BE2C (cell line): ENCODE measurements at regions not wholly inside any gene's neighbourhood (a gene's known extent, or its start where the extent isn't known, plus 50 kb on each side); places are given as distances from the start of the nearest gene placed in this dataset.

Experiments used
- DNase-seq: peaks from one replicate; pipeline ENCODE4 v3.0.0-alpha.2; 2020
- H3K27me3 ChIP-seq: fragments of 250-450 bp; sonication (Bioruptor Pico); 2 replicates; pipeline ENCODE4 v1.5.1; 2020; ENCODE audit warnings: mild to moderate bottlenecking
- H3K36me3 ChIP-seq: fragments of 250-450 bp; sonication (Bioruptor Pico); 2 replicates; pipeline ENCODE4 v1.5.1; 2020; ENCODE audit warnings: mild to moderate bottlenecking
- H3K4me1 ChIP-seq: fragments of 250-450 bp; sonication (Bioruptor Pico); 2 replicates; pipeline ENCODE4 v1.5.1; 2020
- H3K4me3 ChIP-seq: 2 replicates; pipeline ENCODE4 v1.5.1; 2011; ENCODE audit warnings: low read depth, low read length
- H3K9me3 ChIP-seq: fragments of 250-450 bp; sonication (Bioruptor Pico); 2 replicates; pipeline ENCODE4 v1.5.1; 2020
- TF ChIP-seq, protein P1 (sequence below): IDR thresholded peaks from 2 replicates; pipeline ENCODE4 v1.5.1; 2012; ENCODE audit warnings: mild to moderate bottlenecking, low read depth, low read length

DNA sequence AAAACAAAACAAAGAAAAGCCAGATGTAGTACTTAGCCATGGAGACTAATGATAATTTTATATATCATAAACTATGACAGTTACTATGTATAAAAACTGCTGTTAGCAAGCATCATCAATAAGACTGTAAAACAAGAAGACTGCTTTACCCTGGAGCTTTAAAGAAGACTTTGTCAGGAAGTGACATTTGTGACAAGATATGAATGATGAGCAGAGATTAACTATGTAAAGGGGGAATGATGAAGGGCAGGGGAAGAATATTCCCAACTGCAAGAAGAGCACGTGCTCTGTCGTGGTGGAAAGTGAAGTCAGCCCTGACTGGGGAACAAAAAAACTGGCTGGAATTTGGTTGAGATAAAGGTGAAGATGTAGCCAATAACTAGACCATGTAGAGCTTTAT lies 617.1 kb upstream of the AMOT start:
- DNase-seq, result no peak
- Histone ChIP-seq H3K4me1 (no peaks in the 10 kb centered on the region), H3K9me3 (no peaks in the 10 kb centered on the region), H3K36me3 (no peaks in the 10 kb centered on the region), H3K4me3 (no peak overlapping the region), H3K27me3 (no peaks in the 10 kb centered on the region)
- TF ChIP-seq, protein P1, sequence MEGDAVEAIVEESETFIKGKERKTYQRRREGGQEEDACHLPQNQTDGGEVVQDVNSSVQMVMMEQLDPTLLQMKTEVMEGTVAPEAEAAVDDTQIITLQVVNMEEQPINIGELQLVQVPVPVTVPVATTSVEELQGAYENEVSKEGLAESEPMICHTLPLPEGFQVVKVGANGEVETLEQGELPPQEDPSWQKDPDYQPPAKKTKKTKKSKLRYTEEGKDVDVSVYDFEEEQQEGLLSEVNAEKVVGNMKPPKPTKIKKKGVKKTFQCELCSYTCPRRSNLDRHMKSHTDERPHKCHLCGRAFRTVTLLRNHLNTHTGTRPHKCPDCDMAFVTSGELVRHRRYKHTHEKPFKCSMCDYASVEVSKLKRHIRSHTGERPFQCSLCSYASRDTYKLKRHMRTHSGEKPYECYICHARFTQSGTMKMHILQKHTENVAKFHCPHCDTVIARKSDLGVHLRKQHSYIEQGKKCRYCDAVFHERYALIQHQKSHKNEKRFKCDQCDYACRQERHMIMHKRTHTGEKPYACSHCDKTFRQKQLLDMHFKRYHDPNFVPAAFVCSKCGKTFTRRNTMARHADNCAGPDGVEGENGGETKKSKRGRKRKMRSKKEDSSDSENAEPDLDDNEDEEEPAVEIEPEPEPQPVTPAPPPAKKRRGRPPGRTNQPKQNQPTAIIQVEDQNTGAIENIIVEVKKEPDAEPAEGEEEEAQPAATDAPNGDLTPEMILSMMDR, result no peak

DNA sequence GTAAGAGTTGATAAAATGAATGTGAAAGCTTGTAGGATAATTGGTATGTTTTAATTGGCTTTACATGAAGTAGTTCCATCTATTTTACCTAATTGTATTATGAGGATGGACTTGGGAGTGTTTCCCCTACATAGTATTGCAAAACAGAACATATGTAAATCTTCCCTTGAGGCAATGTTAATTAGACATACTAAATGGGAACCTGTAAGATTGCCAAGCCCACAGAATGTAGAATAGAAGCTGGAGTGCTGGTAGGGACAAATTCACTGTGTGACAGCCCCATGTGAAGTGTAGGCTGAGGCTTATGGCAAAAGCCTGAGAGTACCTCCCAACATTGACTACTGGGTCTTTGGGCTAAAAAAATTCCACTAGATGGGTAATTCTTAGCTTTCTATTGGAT lies 615.0 kb upstream of the AMOT start:
- TF ChIP-seq, protein P1, result no peak
- no peak for DNase-seq
- no peaks in the 10 kb centered on the region for H3K36me3 ChIP-seq
- H3K27me3 ChIP-seq, result no peaks in the 10 kb centered on the region
- no peaks in the 10 kb centered on the region for H3K9me3 ChIP-seq
- no peak overlapping the region for H3K4me3 ChIP-seq
- no peaks in the 10 kb centered on the region for H3K4me1 ChIP-seq

DNA sequence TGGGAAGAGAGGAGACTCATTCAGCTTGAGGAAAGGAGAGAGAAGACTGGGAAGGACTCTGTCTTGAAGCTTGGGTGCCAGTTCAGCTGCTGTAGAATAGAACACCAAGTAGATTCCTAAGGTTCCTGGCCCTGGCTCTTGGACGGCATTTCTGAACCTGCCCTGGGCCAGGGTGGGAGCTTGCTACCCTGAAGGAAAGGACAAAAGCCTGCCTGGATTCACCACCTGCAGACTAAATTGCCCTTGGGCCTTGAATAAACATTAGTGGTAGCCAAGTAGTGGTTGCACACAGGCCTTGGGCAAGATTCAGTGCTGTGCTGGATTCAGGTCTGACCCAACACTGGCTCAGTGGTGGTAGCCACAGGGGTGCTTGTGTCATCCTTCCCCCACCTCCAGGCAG lies 588.4 kb upstream of the AMOT start:
- Histone ChIP-seq H3K36me3 (no peaks in the 10 kb centered on the region), H3K27me3 (no peaks in the 10 kb centered on the region), H3K9me3 (no peaks in the 10 kb centered on the region), H3K4me1 (no peaks in the 10 kb centered on the region), H3K4me3 (no peak overlapping the region)
- no peak for DNase-seq
- TF ChIP-seq, protein P1, result no peak

DNA sequence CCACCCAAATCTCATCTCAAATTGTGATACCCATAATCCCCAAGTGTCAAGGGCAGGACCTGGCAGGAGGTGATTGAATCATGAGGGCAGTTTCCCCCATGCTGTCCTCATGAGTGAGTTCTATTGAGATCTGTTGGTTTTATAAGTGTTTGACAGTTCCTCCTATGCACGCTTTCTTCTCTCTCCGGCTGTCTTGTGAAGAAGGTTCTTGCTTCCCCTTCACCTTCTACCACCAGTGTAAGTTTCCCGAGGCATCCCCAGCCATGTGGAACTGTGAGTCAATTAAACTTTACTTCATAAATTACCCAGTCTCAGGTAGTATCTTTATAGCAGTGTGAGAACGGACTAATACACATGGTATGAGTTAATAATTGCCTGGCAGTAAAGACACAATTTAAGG lies 581.7 kb upstream of the AMOT start:
- no peaks in the 10 kb centered on the region for H3K36me3 ChIP-seq
- H3K27me3 ChIP-seq, result no peaks in the 10 kb centered on the region
- DNase-seq, result no peak
- H3K4me1 ChIP-seq, result no peaks in the 10 kb centered on the region
- H3K4me3 ChIP-seq, result no peak overlapping the region
- no peaks in the 10 kb centered on the region for H3K9me3 ChIP-seq
- TF ChIP-seq, protein P1, result no peak

DNA sequence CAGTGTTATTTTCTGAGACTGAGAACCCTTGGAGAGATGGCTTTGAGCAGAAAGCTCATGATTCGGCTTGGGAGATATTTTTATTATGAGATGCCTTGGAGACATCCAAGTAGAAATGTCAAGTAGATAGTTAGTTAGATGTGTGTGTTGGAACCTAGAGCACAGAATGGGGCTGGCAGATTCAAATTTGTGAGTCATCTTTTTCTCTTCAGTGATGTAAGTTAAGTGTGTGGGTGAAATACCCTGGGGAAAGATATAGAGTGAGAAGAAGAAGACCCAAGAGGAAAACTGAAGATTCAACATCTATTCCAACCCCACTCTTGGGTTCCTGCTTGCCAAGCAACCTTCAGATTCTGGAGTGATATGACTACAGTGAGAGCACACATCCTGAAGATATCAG lies 580.8 kb upstream of the AMOT start:
- TF ChIP-seq, protein P1, result no peak
- DNase-seq, result no peak
- Histone ChIP-seq H3K9me3 (no peaks in the 10 kb centered on the region), H3K27me3 (no peaks in the 10 kb centered on the region), H3K4me3 (no peak overlapping the region), H3K36me3 (no peaks in the 10 kb centered on the region), H3K4me1 (no peaks in the 10 kb centered on the region)

DNA sequence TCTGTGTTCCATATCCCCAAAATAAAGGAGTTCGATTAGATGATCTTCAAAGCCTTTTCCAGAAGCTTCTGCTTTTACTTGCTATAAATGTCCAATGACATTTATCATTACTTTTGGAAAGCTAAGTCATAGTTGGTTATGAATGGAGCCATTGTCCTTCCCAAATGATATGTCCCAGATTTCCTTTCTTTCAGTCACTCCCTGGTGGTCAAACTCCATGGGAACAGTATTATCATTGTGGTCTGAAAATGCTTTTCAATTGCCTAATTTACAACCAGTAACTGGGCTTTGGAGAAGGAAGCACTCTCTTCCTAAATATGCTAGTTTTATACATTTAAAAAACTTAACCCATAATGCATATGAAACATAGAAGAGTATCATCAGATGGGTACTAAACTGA lies 571.5 kb upstream of the AMOT start:
- Histone ChIP-seq H3K9me3 (no peaks in the 10 kb centered on the region), H3K4me3 (no peak overlapping the region), H3K27me3 (no peaks in the 10 kb centered on the region), H3K4me1 (no peaks in the 10 kb centered on the region), H3K36me3 (no peaks in the 10 kb centered on the region)
- TF ChIP-seq, protein P1, result no peak
- DNase-seq, result no peak
